ENCODE measurements at regions not wholly inside any gene's neighbourhood (a gene's known extent, or its start where the extent isn't known, plus 50 kb on each side); places are given as distances from the start of the nearest gene placed in this dataset.

- no peaks in the 10 kb centered on the region for H3K9me3 Mint-ChIP-seq
- no peak for ATAC-seq
- H3K36me3 Mint-ChIP-seq, result no peaks in the 10 kb centered on the region
- H3K27ac Mint-ChIP-seq, result no peak overlapping the region
- DNase-seq (ENCODE audit: low spot score in 2 of 2), result no peak
Measured at GRCh38 chr1:91073299-91073698, 51.5 kb upstream of the ZNF644 start.

- no peaks in the 10 kb centered on the region for H3K36me3 Mint-ChIP-seq
- no peak overlapping the region for H3K27ac Mint-ChIP-seq
- ATAC-seq, result no peak
Measured at GRCh38 chr1:91071838-91072237, 50.0 kb upstream of the ZNF644 start.

More at GRCh38 chr1:91071838-91072237, 50.0 kb upstream of the ZNF644 start:
- H3K9me3 Mint-ChIP-seq, result no peaks in the 10 kb centered on the region
- DNase-seq (ENCODE audit: low spot score in 2 of 2), result no peak
